SKM-1 (cell line): ENCODE measurements at regions not wholly inside any gene's neighbourhood (a gene's known extent, or its start where the extent isn't known, plus 50 kb on each side); places are given as distances from the start of the nearest gene placed in this dataset.
"Not testable (repeated sequence)": the region's sequence is repeated elsewhere in the genome, so short reads cannot be mapped to it uniquely, and the experiment has no call there.

Source experiments
- DNase-seq: peaks from one replicate; lab custom pipeline; 2025; ENCODE audit not compliant: unreplicated experiment; lab: John Stamatoyannopoulos, UW

GRCh38 chr12:116360579-116361413 is 83.3 kb upstream of the MED13L start:
- no peak for DNase-seq

GRCh38 chr12:116361414-116362223 is 84.1 kb upstream of the MED13L start:
- no peak for DNase-seq

- DNase-seq: no peak
These were observed 87.6 kb upstream of the MED13L start for GRCh38 chr12:116365114-116365513.

- no peak for DNase-seq
These were observed 88.3 kb upstream of the MED13L start for GRCh38 chr12:116365606-116366455.

DNA sequence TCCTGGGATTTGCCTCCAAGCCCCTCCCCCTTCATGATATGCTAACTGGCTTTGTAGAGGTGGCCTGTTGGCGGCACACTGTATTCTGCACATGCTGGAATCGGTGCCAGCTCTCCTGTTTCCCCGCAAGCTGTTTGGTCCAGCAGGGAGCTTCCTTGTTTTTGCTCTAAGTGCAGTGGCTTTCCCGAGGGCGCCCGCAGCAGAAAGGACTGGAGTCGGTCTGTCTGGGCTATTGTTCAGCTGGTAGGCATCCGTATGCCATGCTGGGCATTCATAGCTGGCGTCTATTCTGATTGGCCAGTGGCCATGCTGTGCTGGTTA is 88.9 kb upstream of the MED13L start:
- no peak for DNase-seq

DNA sequence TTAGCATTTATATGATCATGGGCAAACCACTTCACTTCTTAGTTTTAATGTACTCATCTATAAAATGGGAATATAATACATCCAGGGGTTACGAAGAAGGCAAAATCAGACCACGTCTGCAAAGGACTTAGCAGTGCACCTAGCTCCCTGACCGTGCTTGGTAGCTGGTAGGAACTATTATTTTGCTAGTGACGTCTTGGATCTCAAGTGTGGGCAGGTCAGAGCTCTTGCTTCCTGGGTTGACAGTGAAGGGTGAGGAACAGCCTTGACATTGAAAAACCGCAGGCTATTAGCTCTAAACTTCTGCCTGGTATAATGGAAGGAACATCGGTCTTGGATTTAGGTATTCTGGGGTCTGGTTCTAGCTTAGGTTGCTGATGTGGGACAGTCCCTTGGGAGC is 89.3 kb upstream of the MED13L start:
- DNase-seq: no peak

DNA sequence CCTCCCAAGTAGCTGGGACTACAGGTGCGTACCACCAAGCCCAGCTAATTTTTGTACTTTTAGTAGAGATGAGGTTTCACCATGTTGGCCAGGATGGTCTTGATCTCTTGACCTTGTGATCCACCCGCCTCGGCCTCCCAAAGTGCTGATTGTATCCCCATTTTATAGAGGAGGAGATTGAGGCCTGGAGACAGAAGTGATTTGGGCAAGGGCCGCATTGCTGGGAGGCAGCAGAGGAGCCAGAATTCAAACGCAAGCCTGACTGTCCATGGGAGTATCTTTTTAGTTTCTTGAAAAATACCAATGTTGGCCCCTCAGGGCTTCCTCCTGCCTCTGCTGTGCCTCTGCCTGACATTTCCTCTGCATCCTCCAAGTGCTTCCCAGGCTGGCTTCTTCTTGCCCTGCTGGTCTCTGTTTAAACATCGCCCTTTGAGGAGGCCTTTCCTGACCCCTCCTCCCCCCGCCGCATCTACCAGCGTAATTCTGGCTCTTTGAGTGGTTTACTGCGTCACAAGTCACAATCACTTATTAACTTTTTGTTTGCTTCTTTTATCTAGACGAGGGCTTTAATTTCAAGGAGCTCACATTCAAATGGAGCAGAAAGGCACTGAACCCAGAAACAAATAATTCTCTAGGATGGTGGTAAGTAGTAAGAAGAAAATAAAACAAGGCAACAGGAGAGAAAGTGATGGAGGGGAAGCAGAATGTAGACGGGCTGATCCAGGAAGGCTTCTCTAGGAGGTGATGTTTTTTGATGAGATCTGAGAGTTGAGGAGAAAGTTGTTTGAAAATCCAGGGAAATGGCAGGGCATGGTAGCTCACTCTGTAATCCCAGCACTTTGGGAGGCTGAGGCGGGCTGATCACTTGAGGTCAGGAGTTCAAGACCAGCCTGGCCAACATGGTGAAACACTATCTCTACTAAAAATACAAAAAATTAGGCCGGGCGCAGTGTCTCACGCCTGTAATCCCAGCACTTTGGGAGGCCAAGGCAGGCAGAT is 91.0 kb upstream of the MED13L start:
- no peak for DNase-seq

- DNase-seq: no peak
These were observed 92.5 kb upstream of the MED13L start for GRCh38 chr12:116370004-116370404.

DNA sequence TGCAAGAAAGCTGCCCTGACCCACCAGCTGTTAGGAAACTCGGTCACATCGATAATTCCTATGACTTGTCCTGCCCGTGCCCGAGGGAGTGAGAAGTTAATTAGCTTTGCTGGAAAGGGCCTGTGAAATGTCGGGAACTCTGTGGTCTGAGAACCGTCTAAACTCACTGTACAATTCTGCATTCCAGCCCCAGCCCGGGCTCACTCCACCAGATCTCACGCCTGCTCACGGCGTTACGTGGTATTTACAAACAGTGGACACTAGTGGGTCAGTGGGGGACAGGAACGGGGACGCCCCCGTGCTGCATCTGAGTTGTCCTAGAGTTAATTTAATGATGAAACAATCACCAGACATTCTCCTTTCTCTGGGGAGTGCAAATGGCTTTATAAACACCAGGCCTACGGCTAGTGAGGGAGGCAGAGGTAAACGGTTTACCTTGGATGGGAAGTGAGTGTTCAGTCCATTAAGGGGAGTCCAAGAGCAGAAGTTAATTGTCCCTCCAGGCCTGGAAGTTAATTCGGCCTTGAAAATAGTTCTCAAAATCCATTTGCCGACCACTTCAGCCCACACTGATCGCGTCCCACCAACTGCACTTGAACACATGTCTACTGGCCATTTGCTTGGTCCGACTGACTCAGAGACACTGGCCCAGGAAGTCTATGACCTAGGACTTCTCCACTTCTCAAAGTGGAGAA is 93.5 kb upstream of the MED13L start:
- DNase-seq: no peak

DNA sequence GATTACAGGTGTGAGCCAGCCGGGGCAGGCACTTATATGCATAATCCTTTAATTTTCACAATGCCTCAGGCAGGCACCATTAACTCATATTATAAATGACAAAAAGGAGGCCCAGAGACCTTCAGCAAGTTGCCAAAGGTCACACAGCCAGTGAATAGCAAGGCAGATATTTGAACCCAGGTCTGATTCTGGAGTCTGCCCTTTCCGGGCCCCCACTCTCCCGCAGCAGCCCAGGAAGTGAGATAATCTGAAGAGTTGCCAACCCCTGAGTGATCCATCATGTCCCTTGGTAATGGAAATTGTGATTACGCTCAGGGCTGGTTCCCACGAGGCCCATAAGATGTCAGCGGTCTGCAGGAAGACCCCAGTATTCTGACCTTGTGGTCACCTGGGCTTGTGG is 95.3 kb upstream of the MED13L start:
- DNase-seq: no peak

- DNase-seq: no peak
These were observed 96.2 kb upstream of the MED13L start for GRCh38 chr12:116373572-116374206.

DNA sequence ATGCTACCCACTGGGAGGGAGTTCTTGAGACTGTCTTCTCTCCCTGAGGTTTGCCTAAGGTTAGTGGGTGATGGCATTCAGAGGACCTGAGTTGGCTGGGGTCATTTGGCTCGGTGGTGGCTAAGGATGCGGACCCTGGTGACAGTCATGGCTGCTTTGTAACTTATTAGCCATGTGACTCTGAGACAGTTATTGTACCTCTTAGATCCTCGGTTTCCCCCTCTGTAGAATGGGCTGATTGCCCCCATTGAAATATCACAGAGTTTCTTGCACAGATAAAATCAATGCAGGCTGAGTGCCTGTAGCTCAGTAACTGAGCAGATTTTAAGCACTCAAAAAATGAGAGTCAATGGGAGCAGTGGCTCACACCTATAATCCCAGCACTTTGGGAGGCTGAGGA is 96.7 kb upstream of the MED13L start:
- no peak for DNase-seq

DNA sequence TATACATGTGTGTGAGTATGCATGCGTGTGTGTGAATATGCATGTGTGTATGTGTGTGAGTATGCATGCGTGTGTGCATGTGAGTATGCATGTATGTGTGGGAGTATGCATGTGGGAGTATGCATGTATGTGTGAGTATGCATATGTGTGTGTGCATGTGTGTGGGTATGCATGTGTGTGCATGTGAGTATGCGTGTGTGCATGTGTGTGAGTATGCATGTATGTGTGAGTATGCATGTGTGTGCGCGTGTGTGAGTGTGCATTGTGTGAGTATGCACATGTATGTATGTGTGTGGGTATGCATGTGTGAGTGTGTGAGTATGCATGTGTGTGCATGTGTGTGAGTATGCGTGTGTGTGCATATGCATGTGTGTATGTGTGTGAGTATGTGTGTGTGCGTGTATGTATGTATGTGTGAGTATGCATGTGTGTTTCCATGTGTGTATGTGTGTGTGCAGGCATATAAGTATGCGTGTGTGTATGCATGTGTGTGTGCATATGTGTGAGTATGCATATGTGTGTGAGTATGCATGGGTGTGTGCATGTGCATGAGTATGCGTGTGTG is 97.9 kb upstream of the MED13L start:
- DNase-seq: no peak

DNA sequence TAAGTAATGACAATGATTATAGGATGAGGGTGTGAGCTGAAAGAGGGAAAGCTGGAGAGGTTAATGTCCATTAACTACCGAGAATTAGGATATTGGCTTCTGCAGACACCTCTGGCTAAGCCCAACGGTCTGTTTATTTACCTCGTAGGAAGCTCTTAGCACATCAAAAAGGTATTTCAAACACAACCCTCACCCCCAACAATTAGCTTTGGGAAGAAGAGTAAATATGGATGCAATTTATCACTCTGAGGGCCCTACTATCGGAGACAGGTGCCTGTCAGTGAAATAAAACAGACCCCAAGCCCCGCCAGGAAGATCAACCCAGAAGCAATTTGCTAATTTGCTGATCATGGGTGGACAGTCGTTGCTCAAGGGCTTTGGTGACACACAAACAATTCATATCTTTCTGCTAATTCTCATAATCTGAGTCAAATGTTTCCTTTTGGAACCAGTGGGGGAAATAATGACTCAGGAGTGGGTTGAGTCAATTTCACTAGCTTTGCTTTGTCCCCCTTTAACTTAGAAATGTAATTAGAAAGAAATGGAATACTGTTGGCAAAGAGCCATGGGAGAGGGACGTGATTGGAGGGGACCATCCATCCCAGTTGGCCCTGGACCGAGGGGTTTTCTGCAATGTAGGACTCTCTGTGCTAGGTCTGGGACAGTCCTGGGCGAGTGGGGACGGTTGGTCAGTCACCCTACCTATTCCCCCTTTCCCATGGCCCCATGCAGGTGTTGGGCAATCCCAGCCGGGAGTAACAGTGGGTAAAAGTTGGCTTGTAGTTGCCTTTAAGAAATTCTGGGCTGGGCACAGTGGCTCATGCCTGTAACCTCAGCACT is 99.1 kb upstream of the MED13L start:
- DNase-seq: no peak

DNA sequence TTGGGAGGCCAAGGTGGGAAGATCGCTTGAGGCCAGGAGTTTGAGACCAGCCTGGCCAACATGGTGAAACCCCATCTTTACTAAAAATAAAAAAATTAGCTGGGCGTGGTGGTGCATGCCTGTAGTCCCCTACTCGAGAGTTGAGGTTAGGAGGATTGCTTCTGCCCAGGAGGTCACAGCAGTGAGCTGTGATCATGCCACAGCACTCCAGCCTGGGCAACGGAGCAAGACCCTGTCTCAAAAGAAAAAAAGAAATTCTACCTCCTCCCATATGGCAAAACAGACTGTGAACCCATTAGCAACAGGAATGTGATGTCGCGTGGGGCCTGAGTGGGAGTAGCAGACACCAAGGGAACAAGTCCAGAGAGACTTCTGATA is 99.7 kb upstream of the MED13L start:
- DNase-seq: not testable (repeated sequence)

DNA sequence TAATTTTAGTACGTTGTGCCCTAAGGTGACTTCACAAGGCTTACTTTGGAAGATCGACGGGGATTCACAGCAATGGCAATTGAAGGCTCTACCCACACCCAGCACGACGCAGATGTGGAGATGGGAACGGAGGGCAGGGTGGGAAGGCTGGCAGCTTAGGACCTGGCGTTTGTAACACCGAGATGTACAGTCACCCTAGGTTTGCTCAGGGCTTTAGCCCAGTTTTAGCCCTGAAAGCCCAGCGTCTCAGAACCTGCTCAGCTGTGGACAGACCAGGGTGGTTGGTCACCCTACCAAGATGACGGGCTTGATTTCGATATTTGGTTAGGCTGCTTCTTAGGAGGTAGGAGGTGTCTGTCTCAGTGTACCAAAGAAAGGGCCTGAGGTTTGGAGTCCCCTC is 100.5 kb upstream of the MED13L start:
- DNase-seq: no peak

DNA sequence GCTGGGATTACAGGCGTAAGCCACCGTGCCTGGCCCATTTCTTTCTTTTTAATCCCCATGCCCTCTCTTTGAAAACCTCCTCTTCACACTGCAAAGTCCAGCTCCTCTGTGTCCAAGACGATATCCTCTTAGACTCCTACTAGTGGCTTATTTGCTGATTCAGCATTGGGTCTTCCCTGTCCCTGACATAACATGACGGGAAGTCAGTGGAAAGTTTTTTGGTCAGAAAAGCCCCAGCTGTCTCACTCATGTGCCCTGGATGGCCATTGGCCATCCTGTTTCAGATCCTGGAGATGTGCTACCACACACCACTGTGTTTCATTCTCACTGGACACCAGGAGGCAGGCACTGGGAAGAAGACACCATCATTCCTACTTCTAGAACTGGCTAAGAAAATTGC is 102.6 kb upstream of the MED13L start:
- no peak for DNase-seq

- DNase-seq: not testable (repeated sequence)
These were observed 103.2 kb upstream of the MED13L start for GRCh38 chr12:116380740-116381139.
